ENCODE measurements at regions not wholly inside any gene's neighbourhood (a gene's known extent, or its start where the extent isn't known, plus 50 kb on each side); places are given as distances from the start of the nearest gene placed in this dataset.
"Not testable (repeated sequence)": the region's sequence is repeated elsewhere in the genome, so short reads cannot be mapped to it uniquely, and the experiment has no call there.

DNA sequence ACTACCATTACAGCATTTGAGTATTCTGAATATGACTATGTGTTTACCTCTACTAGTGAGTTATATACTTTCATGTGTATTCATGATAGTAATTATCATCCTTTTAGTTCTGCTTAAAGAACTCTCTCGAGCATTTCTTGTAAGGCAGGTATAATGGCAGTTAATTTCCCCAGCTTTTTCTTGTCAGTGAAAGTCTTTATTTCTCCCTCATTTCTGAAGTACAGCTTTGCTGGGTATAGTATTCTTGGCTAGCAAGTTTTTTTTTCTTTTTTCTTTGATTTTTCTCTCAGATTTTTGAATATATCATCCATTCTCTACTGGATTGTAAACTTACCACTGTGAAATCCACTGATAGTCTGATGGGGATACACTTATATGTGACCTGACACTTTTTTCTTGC is 165.9 kb upstream of the ARHGAP5 start:
- H3K4me1 ChIP-seq (ENCODE audit: control insufficient read depth in 1 of 2, insufficient read depth in 2 of 2, low read depth in 1 of 2, low read length in 1 of 2): no peaks in the 10 kb centered on the region
- peaks cover 12% of the 10 kb centered on the region; the same call in 1 of the 2 replicates for H3K9me3 ChIP-seq
- CTCF ChIA-PET: no interaction called here

DNA sequence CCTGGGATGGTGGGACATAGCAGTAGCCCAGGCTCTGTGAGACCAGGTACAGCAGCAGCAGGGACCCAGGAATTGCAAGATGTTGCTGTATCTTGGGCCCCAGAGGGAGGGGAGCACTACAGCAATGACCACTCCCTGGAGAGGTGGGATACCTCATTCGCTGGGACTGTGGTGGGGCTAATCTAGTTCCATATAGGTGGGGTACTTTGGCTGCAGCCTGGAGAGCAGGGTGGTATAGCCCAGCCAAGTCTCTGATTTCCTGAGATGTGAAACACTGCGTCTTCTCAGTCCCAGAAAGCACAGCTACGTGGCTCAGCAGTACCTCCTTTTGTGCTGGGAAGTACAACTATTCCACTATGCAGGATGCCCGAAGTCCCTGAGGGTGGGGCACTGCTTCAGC is 163.7 kb upstream of the ARHGAP5 start:
- no CpG with 5 or more reads among the region's 4 CpGs for WGBS (ENCODE audit: low lambda C conversion rate)
- H3K27ac ChIP-seq (ENCODE audit: low read depth in 2 of 2, low read length in 1 of 2): no peak overlapping the region
- no peaks in the 10 kb centered on the region for H3K4me1 ChIP-seq (ENCODE audit: control insufficient read depth in 1 of 2, insufficient read depth in 2 of 2, low read depth in 1 of 2, low read length in 1 of 2)
- no peaks in the 10 kb centered on the region for H4K20me1 ChIP-seq (ENCODE audit: insufficient read depth)
- TF ChIP-seq GABPA (IDR thresholded peaks at IDR 0.05; ENCODE audit: low read depth) (no peak), NFIC (IDR thresholded peaks at IDR 0.05; ENCODE audit: borderline replicate concordance) (no peak), FOXM1 (IDR thresholded peaks at IDR 0.05; ENCODE audit: low read depth) (no peak), CHD2 (IDR thresholded peaks at IDR 0.05; ENCODE audit: low read length, partially characterized antibody) (no peak), SIN3A (IDR thresholded peaks at IDR 0.05; ENCODE audit: borderline replicate concordance, low read depth, low read length) (no peak), FOSL2 (IDR thresholded peaks at IDR 0.05; ENCODE audit: borderline replicate concordance, low read depth) (no peak)
- TF ChIP-seq, protein P1, sequence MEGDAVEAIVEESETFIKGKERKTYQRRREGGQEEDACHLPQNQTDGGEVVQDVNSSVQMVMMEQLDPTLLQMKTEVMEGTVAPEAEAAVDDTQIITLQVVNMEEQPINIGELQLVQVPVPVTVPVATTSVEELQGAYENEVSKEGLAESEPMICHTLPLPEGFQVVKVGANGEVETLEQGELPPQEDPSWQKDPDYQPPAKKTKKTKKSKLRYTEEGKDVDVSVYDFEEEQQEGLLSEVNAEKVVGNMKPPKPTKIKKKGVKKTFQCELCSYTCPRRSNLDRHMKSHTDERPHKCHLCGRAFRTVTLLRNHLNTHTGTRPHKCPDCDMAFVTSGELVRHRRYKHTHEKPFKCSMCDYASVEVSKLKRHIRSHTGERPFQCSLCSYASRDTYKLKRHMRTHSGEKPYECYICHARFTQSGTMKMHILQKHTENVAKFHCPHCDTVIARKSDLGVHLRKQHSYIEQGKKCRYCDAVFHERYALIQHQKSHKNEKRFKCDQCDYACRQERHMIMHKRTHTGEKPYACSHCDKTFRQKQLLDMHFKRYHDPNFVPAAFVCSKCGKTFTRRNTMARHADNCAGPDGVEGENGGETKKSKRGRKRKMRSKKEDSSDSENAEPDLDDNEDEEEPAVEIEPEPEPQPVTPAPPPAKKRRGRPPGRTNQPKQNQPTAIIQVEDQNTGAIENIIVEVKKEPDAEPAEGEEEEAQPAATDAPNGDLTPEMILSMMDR (IDR thresholded peaks at IDR 0.05): no peak
- TF ChIP-seq, protein P2, sequence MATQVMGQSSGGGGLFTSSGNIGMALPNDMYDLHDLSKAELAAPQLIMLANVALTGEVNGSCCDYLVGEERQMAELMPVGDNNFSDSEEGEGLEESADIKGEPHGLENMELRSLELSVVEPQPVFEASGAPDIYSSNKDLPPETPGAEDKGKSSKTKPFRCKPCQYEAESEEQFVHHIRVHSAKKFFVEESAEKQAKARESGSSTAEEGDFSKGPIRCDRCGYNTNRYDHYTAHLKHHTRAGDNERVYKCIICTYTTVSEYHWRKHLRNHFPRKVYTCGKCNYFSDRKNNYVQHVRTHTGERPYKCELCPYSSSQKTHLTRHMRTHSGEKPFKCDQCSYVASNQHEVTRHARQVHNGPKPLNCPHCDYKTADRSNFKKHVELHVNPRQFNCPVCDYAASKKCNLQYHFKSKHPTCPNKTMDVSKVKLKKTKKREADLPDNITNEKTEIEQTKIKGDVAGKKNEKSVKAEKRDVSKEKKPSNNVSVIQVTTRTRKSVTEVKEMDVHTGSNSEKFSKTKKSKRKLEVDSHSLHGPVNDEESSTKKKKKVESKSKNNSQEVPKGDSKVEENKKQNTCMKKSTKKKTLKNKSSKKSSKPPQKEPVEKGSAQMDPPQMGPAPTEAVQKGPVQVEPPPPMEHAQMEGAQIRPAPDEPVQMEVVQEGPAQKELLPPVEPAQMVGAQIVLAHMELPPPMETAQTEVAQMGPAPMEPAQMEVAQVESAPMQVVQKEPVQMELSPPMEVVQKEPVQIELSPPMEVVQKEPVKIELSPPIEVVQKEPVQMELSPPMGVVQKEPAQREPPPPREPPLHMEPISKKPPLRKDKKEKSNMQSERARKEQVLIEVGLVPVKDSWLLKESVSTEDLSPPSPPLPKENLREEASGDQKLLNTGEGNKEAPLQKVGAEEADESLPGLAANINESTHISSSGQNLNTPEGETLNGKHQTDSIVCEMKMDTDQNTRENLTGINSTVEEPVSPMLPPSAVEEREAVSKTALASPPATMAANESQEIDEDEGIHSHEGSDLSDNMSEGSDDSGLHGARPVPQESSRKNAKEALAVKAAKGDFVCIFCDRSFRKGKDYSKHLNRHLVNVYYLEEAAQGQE (IDR thresholded peaks at IDR 0.05; ENCODE audit: low read depth, low read length): no peak
- no peaks in the 10 kb centered on the region for H3K9me2 ChIP-seq
- POLR2A ChIA-PET: interaction anchor here (0.6 kb wide), 1 partner anchor 182 kb away, joined by 3 read pairs; no protein-coding TSS in a partner anchor
- H2AFZ ChIP-seq (ENCODE audit: low read depth): no peak overlapping the region
- H3K4me2 ChIP-seq: no peak overlapping the region
- no peaks in the 10 kb centered on the region for H3K79me2 ChIP-seq (ENCODE audit: insufficient read depth)
- no peak overlapping the region for H3K9ac ChIP-seq
- no peaks in the 10 kb centered on the region for H3K27me3 ChIP-seq (ENCODE audit: insufficient read depth)
- no peak overlapping the region for H3K4me3 ChIP-seq (ENCODE audit: low read depth in 2 of 2, low read length in 1 of 2)
- H3K36me3 ChIP-seq (replicated peaks in 1 of 2; ENCODE audit: control insufficient read depth in 1 of 2, insufficient read depth in 2 of 2, low read length in 1 of 2): no peaks in the 10 kb centered on the region
- peaks cover 12% of the 10 kb centered on the region; the same call in 1 of the 2 replicates for H3K9me3 ChIP-seq
- CTCF ChIA-PET: interaction anchor here (0.6 to 1.0 kb wide), 2 partner anchors 339 to 1866 kb away, joined by 3 read pairs; no protein-coding TSS in a partner anchor
- no peak for DNase-seq
- no peaks in the 10 kb centered on the region for H3F3A ChIP-seq (replicated peaks; ENCODE audit: insufficient read depth)

More for the DNA sequence above, 165.9 kb upstream of the ARHGAP5 start:
- Histone ChIP-seq H4K20me1 (ENCODE audit: insufficient read depth) (no peaks in the 10 kb centered on the region), H3F3A (replicated peaks; ENCODE audit: insufficient read depth) (no peaks in the 10 kb centered on the region), H2AFZ (ENCODE audit: low read depth) (no peak overlapping the region), H3K27ac (ENCODE audit: low read depth in 2 of 2, low read length in 1 of 2) (no peak overlapping the region), H3K9ac (no peak overlapping the region), H3K9me2 (no peaks in the 10 kb centered on the region), H3K27me3 (ENCODE audit: insufficient read depth) (no peaks in the 10 kb centered on the region), H3K4me2 (no peak overlapping the region), H3K79me2 (ENCODE audit: insufficient read depth) (no peaks in the 10 kb centered on the region), H3K36me3 (replicated peaks in 1 of 2; ENCODE audit: control insufficient read depth in 1 of 2, insufficient read depth in 2 of 2, low read length in 1 of 2) (no peaks in the 10 kb centered on the region), H3K4me3 (ENCODE audit: low read depth in 2 of 2, low read length in 1 of 2) (no peak overlapping the region)
- WGBS (ENCODE audit: low lambda C conversion rate): 4% methylated on average over 1 of the region's 1 CpG
- POLR2A ChIA-PET: no interaction called here
- TF ChIP-seq JUND (IDR thresholded peaks at IDR 0.05) (no peak), NRF1 (IDR thresholded peaks at IDR 0.05; ENCODE audit: low read depth, low read length) (no peak), FOSL2 (IDR thresholded peaks at IDR 0.05; ENCODE audit: borderline replicate concordance, low read depth) (no peak), MXI1 (IDR thresholded peaks at IDR 0.05; ENCODE audit: low read depth, low read length) (no peak), YY1 (IDR thresholded peaks at IDR 0.05; ENCODE audit: low read depth) (no peak), EP300 (IDR thresholded peaks at IDR 0.05; ENCODE audit: borderline replicate concordance in 1 of 2, low read depth in 1 of 2, low read length in 1 of 2) (no peak), GABPA (IDR thresholded peaks at IDR 0.05; ENCODE audit: low read depth) (no peak), FOXJ3 (CRISPR knock-in tag; IDR thresholded peaks at IDR 0.05) (no peak), TCF12 (IDR thresholded peaks at IDR 0.05) (no peak), FOXM1 (IDR thresholded peaks at IDR 0.05; ENCODE audit: low read depth) (no peak)
- TF ChIP-seq, protein P3, sequence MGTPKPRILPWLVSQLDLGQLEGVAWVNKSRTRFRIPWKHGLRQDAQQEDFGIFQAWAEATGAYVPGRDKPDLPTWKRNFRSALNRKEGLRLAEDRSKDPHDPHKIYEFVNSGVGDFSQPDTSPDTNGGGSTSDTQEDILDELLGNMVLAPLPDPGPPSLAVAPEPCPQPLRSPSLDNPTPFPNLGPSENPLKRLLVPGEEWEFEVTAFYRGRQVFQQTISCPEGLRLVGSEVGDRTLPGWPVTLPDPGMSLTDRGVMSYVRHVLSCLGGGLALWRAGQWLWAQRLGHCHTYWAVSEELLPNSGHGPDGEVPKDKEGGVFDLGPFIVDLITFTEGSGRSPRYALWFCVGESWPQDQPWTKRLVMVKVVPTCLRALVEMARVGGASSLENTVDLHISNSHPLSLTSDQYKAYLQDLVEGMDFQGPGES (IDR thresholded peaks at IDR 0.05; ENCODE audit: low read depth, low read length): no peak
- no peak for DNase-seq

DNA sequence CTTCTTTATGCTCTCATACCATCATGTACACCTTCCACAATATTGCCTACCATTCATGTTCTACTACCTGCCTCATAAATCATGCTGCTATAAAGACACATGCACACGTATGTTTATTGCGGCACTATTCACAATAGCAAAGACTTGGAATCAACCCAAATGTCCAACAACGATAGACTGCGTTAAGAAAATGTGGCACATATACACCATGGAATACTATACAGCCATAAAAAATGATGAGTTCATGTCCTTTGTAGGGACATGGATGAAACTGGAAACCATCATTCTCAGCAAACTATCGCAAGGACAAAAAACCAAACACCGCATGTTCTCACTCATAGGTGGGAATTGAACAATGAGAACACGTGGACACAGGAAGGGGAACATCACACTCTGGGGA is 158.8 kb upstream of the ARHGAP5 start:
- POLR2A ChIA-PET; H3K4me2 ChIP-seq; H2AFZ ChIP-seq (ENCODE audit: low read depth); H3K9me3 ChIP-seq; DNase-seq; H3K4me1 ChIP-seq (ENCODE audit: control insufficient read depth in 1 of 2, insufficient read depth in 2 of 2, low read depth in 1 of 2, low read length in 1 of 2); H3K27ac ChIP-seq (ENCODE audit: low read depth in 2 of 2, low read length in 1 of 2); H3K36me3 ChIP-seq (replicated peaks in 1 of 2; ENCODE audit: control insufficient read depth in 1 of 2, insufficient read depth in 2 of 2, low read length in 1 of 2); H3K9me2 ChIP-seq; H4K20me1 ChIP-seq (ENCODE audit: insufficient read depth); H3K9ac ChIP-seq; H3K79me2 ChIP-seq (ENCODE audit: insufficient read depth); H3K4me3 ChIP-seq (ENCODE audit: low read depth in 2 of 2, low read length in 1 of 2); H3K27me3 ChIP-seq (ENCODE audit: insufficient read depth); H3F3A ChIP-seq (replicated peaks; ENCODE audit: insufficient read depth): not testable (repeated sequence)
- CTCF ChIA-PET: interaction anchor here (1.7 kb wide), 1 partner anchor 8 kb away, joined by 10 read pairs; no protein-coding TSS in a partner anchor
- 90% methylated on average over 4 of the region's 7 CpGs for WGBS (ENCODE audit: low lambda C conversion rate)
